Chondrocyte (in vitro differentiated cells): ENCODE measurements at regions not wholly inside any gene's neighbourhood (a gene's known extent, or its start where the extent isn't known, plus 50 kb on each side); places are given as distances from the start of the nearest gene placed in this dataset.

ENCODE experiments used
- DNase-seq: peaks from one replicate; pipeline ENCODE4 v3.0.0; 2021; ENCODE audit warnings: mixed read lengths, low spot score
- H3K27ac Mint-ChIP-seq: one replicate; pipeline ENCODE4 v1.8.0; 2021; ENCODE audit warnings: mild to moderate bottlenecking, moderate library complexity, mixed read lengths; ENCODE audit not compliant: unreplicated experiment
- H3K27me3 Mint-ChIP-seq: 2 replicates; pipeline ENCODE4 v1.8.0; 2021; ENCODE audit warnings: low read depth, mixed read lengths
- H3K36me3 Mint-ChIP-seq: 2 replicates; pipeline ENCODE4 v1.8.0; 2021; ENCODE audit warnings: low read depth, mixed read lengths
- H3K4me1 Mint-ChIP-seq: 2 replicates; pipeline ENCODE4 v1.8.0; 2021; ENCODE audit warnings: low read depth, mild to moderate bottlenecking, mixed read lengths
- H3K4me3 Mint-ChIP-seq: one replicate; pipeline ENCODE4 v1.8.0; 2021; ENCODE audit warnings: mild to moderate bottlenecking, moderate library complexity, mixed read lengths; ENCODE audit not compliant: unreplicated experiment
- H3K9me3 Mint-ChIP-seq: 2 replicates; pipeline ENCODE4 v1.8.0; 2021; ENCODE audit warnings: low read depth, mixed read lengths
- CTCF ChIP-seq: fragments of 200-600 bp; sonication (generic); IDR thresholded peaks from 2 replicates; pipeline ENCODE4 v1.5.0; 2021; ENCODE audit warnings: antibody characterized with exemption, mild to moderate bottlenecking, moderate library complexity

GRCh38 chr4:27142841-27143240, 282.2 kb downstream of the STIM2 start:
- peaks cover 5% of the 10 kb centered on the region for H3K9me3 Mint-ChIP-seq
- H3K27me3 Mint-ChIP-seq = no peaks in the 10 kb centered on the region
- no peak overlapping the region for H3K27ac Mint-ChIP-seq
- TF ChIP-seq CTCF = no peak
- H3K4me1 Mint-ChIP-seq = no peaks in the 10 kb centered on the region
- H3K36me3 Mint-ChIP-seq = no peaks in the 10 kb centered on the region
- no peak for DNase-seq
- no peak overlapping the region for H3K4me3 Mint-ChIP-seq

GRCh38 chr4:27145597-27145996, 285.0 kb downstream of the STIM2 start:
- no peaks in the 10 kb centered on the region for H3K9me3 Mint-ChIP-seq
- no peaks in the 10 kb centered on the region for H3K36me3 Mint-ChIP-seq
- TF ChIP-seq CTCF = no peak
- no peak overlapping the region for H3K4me3 Mint-ChIP-seq
- H3K27ac Mint-ChIP-seq = no peak overlapping the region
- no peak for DNase-seq
- peaks cover 5% of the 10 kb centered on the region for H3K4me1 Mint-ChIP-seq
- no peaks in the 10 kb centered on the region for H3K27me3 Mint-ChIP-seq

- Mint-ChIP-seq H3K4me3 (no peak overlapping the region), H3K4me1 (peaks cover 5% of the 10 kb centered on the region), H3K9me3 (no peaks in the 10 kb centered on the region), H3K27ac (no peak overlapping the region), H3K27me3 (no peaks in the 10 kb centered on the region), H3K36me3 (no peaks in the 10 kb centered on the region)
- no peak for DNase-seq
- no peak for TF ChIP-seq CTCF
These were observed 287.7 kb downstream of the STIM2 start for GRCh38 chr4:27148211-27148895.

- H3K9me3 Mint-ChIP-seq = no peaks in the 10 kb centered on the region
- H3K4me1 Mint-ChIP-seq = peaks cover 10% of the 10 kb centered on the region
- no peak overlapping the region for H3K4me3 Mint-ChIP-seq
- DNase-seq = no peak
- H3K36me3 Mint-ChIP-seq = no peaks in the 10 kb centered on the region
- H3K27ac Mint-ChIP-seq = no peak overlapping the region
- TF ChIP-seq CTCF = no peak
- H3K27me3 Mint-ChIP-seq = no peaks in the 10 kb centered on the region
These were observed 289.0 kb downstream of the STIM2 start for GRCh38 chr4:27149541-27150212.

- Mint-ChIP-seq H3K4me3 (no peak overlapping the region), H3K27ac (no peak overlapping the region), H3K27me3 (peaks cover 4% of the 10 kb centered on the region), H3K9me3 (no peaks in the 10 kb centered on the region), H3K36me3 (no peaks in the 10 kb centered on the region), H3K4me1 (peaks cover 14% of the 10 kb centered on the region)
- no peak for TF ChIP-seq CTCF
- no peak for DNase-seq
These were observed 292.1 kb downstream of the STIM2 start for GRCh38 chr4:27152703-27153102.
